IPS-NIHi11 (cell line): ENCODE measurements at regions not wholly inside any gene's neighbourhood (a gene's known extent, or its start where the extent isn't known, plus 50 kb on each side); places are given as distances from the start of the nearest gene placed in this dataset.

ENCODE experiments used
- DNase-seq: peaks from one replicate; pipeline ENCODE4 v3.0.0; 2012; ENCODE audit warnings: mixed read lengths, low spot score

- DNase-seq: no peak
Observed at GRCh38 chr7:25512061-25512687, 283.9 kb upstream of the NPVF start.

GRCh38 chr7:25515633-25516275 is 287.5 kb upstream of the NPVF start:
- DNase-seq: no peak

GRCh38 chr7:25517906-25518305 is 289.6 kb upstream of the NPVF start:
- no peak for DNase-seq

- DNase-seq: no peak
Observed at GRCh38 chr7:25520017-25520416, 291.7 kb upstream of the NPVF start.

- DNase-seq: no peak
Observed at GRCh38 chr7:25520516-25520915, 292.2 kb upstream of the NPVF start.

- DNase-seq: no peak
Observed at GRCh38 chr7:25521236-25521635, 292.9 kb upstream of the NPVF start.

- DNase-seq: no peak
Observed at GRCh38 chr7:25522727-25523126, 294.4 kb upstream of the NPVF start.

- no peak for DNase-seq
Observed at GRCh38 chr7:25527665-25528170, 299.4 kb upstream of the NPVF start.

GRCh38 chr7:25529320-25529719 is 301.0 kb upstream of the NPVF start:
- no peak for DNase-seq

GRCh38 chr7:25536851-25537250 is 308.6 kb upstream of the NPVF start:
- DNase-seq: no peak

- no peak for DNase-seq
Observed at GRCh38 chr7:25537662-25538375, 309.5 kb upstream of the NPVF start.

- DNase-seq: no peak
Observed at GRCh38 chr7:25541094-25541821, 313.0 kb upstream of the NPVF start.

GRCh38 chr7:25541877-25542276 is 313.6 kb upstream of the NPVF start:
- DNase-seq: no peak

GRCh38 chr7:25543210-25543609 is 314.9 kb upstream of the NPVF start:
- DNase-seq: no peak

GRCh38 chr7:25543798-25544197 is 315.5 kb upstream of the NPVF start:
- DNase-seq: no peak

GRCh38 chr7:25544254-25544653 is 316.0 kb upstream of the NPVF start:
- DNase-seq: no peak

- peak; percentile 11 for DNase-seq
Observed at GRCh38 chr7:25545124-25546008, 317.1 kb upstream of the NPVF start.

GRCh38 chr7:25546306-25546705 is 318.0 kb upstream of the NPVF start:
- DNase-seq: no peak

- peak; percentile 11 for DNase-seq
Observed at GRCh38 chr7:25549271-25549921, 321.1 kb upstream of the NPVF start.

GRCh38 chr7:25550149-25550548 is 321.9 kb upstream of the NPVF start:
- no peak for DNase-seq

- DNase-seq: no peak
Observed at GRCh38 chr7:25552998-25553397, 324.7 kb upstream of the NPVF start.
